HEK293T (cell line): ENCODE measurements at regions not wholly inside any gene's neighbourhood (a gene's known extent, or its start where the extent isn't known, plus 50 kb on each side); places are given as distances from the start of the nearest gene placed in this dataset.

ENCODE experiments used
- ARNT ChIP-seq: fragments of 450-650 bp; IDR thresholded peaks from 2 replicates; pipeline ENCODE4 v1.6.1; 2017; ENCODE audit warnings: mild to moderate bottlenecking
- FOXK2 ChIP-seq: fragments of 450-650 bp; IDR thresholded peaks from 2 replicates; pipeline ENCODE4 v1.6.1; 2016; ENCODE audit warnings: mild to moderate bottlenecking
- FOXM1 ChIP-seq: fragments of 450-650 bp; IDR thresholded peaks from 2 replicates; pipeline ENCODE4 v1.6.1; 2017; ENCODE audit warnings: mild to moderate bottlenecking, borderline replicate concordance
- HDGF ChIP-seq: fragments of 450-650 bp; IDR thresholded peaks from 2 replicates; pipeline ENCODE4 v1.6.1; 2017; ENCODE audit warnings: antibody characterized with exemption, borderline replicate concordance

DNA sequence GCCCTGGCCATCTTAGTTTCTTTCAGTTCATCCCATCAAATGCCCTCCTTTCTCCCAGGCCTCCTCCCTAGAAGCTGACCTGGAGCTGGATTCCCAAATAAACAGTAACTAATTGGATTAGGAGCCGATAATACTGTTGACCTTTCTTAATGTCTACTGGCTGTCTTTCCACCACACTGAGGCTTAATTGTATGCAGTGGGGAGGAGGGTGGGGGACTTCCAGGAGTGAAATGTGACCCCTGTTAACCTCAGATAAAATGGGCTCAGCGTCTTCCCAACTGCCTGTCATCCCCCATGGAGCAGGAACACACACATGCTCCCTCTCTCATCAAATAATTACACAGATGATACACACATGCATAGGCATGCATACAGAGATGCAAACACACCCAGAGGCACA lies 53.7 kb upstream of the LBX1 start:
- no peak for TF ChIP-seq FOXM1
- no peak for TF ChIP-seq FOXK2
- TF ChIP-seq HDGF, result no peak
- TF ChIP-seq ARNT, result no peak
